ENCODE measurements at regions not wholly inside any gene's neighbourhood (a gene's known extent, or its start where the extent isn't known, plus 50 kb on each side); places are given as distances from the start of the nearest gene placed in this dataset.
"Not testable (repeated sequence)": the region's sequence is repeated elsewhere in the genome, so short reads cannot be mapped to it uniquely, and the experiment has no call there.

- no peak for DNase-seq (ENCODE audit: low read depth in 3 of 3)
Observed at GRCh38 chr21:17679002-17679600, 66.4 kb upstream of the BTG3 start.

- not testable (repeated sequence) for DNase-seq (ENCODE audit: low read depth in 3 of 3)
Observed at GRCh38 chr21:17676930-17677329, 64.2 kb upstream of the BTG3 start.

DNA sequence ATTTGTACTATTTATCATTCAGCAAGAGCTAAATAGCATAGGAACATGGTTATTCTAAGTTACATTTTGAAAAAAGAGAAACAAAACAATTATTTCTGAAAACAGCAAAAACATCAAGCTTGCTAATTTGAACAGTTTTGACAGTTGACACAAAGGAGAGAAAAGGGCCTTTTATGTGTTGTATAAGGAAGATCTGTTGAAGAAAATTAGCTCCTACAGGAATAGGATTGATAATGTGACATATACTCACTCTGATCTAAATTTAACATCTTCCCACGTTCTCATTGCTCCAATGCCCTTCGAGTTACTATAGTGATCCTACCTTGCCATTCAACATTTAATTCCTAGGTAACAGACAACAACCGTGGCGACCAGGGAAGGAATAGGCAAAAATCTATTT is 61.4 kb upstream of the BTG3 start:
- DNase-seq (ENCODE audit: low read depth in 3 of 3): no peak

DNA sequence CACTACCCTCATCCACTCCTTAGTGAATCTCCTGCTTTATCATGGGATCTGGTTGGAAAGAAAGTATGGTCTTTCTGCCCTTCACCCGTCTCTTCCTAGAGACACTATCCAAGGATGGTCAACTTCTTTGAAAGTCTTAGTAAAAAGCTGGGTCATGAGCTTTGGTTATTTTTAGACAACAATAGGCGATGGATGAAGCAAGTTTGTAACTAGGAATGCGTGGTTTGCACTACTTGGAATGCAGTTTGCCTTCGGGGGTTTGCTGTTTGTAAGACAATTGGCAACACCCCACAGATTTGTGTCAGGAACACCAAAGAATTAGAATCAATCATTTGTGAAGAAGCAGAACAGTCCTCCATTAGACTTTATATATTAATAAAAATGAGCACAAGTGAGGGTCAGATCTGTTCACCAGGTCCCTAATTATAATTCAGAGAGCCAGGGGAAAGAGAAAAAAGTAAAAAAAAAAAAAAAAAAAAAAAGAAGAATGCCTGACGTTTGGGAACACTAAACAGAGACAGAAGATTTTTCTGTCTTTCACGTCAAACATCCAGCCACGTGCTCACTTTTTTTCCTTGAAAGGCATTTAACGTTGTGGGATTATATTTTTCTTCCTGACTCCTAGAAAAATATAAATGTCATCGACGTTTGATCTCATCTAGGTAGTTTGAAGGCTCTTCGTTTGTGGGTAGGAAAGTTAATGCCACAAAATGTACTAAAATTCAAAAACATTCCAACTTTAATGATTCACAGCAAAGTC is 60.7 kb upstream of the BTG3 start:
- no peak for DNase-seq (ENCODE audit: low read depth in 3 of 3)

DNA sequence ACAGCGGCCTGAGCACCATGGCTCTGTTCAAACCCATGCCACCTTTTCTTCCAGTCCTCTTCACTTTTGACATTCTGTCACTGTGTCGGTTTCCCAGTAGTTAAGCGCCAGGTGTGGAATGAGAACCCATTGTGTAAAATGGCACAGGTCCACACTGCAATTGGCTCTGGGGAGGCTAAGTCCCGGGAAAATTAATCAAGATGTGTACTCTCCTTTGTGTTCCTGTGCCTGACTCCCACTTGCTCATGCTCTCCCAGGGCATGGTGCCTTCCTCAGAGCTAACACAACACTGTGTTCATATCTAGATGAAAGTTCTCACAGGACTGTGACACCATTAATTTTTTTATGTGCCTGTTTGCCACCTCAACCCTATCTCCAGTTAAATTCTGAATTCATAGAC is 59.0 kb upstream of the BTG3 start:
- no peak for DNase-seq (ENCODE audit: low read depth in 3 of 3)

GRCh38 chr21:17668479-17669140 is 55.9 kb upstream of the BTG3 start:
- no peak for DNase-seq (ENCODE audit: low read depth in 3 of 3)

DNA sequence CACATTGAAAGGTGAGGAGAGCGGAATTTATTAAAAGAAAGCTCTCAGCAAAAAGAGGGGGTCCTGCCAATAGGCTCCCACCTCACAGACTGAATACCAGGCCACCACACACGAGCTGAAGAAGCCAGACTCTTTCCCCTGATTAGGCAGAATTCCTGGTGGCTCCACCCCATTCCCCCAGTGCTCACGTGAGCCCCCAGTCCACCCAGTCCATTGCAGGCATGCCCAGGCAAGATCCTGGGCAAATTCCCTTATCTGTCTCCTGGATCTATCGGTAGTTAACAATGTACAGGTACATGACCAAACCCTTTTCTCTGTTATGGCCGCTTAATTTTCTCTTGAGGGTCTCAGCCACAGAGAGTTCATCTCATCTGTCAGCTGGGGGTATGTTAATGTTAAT is 54.6 kb upstream of the BTG3 start:
- no peak for DNase-seq (ENCODE audit: low read depth in 3 of 3)
